ENCODE measurements at regions not wholly inside any gene's neighbourhood (a gene's known extent, or its start where the extent isn't known, plus 50 kb on each side); places are given as distances from the start of the nearest gene placed in this dataset.

GRCh38 chr7:86477343-86477935, 166.3 kb upstream of the GRM3 start:
- Histone ChIP-seq H3K14ac (ENCODE audit: insufficient read length) (no peak overlapping the region), H3K4me2 (ENCODE audit: insufficient read depth in 1 of 2, low read depth in 2 of 2, low read length in 2 of 2) (no peak overlapping the region), H2BK12ac (ENCODE audit: low read depth, low read length) (no peak overlapping the region), H3K4ac (replicated peaks; ENCODE audit: insufficient read length, low read depth, low read length) (no peak overlapping the region), H4K20me1 (replicated peaks in 1 of 2; ENCODE audit: control insufficient read depth in 1 of 2, insufficient read depth in 2 of 2, low read length in 2 of 2) (no peaks in the 10 kb centered on the region), H3K56ac (replicated peaks; ENCODE audit: insufficient read length, low read depth, low read length) (no peak overlapping the region), H3K23ac (ENCODE audit: insufficient read length) (no peak overlapping the region), H3K4me1 (replicated peaks in 1 of 4; ENCODE audit: control insufficient read depth in 3 of 4, insufficient read depth in 4 of 4, low read length in 3 of 4) (no peaks in the 10 kb centered on the region), H3K79me2 (ENCODE audit: control insufficient read depth in 1 of 2, insufficient read depth in 2 of 2, low read length in 2 of 2) (no peaks in the 10 kb centered on the region), H3K27me3 (replicated peaks in 1 of 4; ENCODE audit: control insufficient read depth in 3 of 4, extremely low read depth in 1 of 4, insufficient read depth in 3 of 4, low read length in 3 of 4) (no peaks in the 10 kb centered on the region), H2AK5ac (ENCODE audit: low read depth, low read length) (no peak overlapping the region), H2BK5ac (ENCODE audit: low read depth, low read length) (no peak overlapping the region), H2BK120ac (replicated peaks; ENCODE audit: low read depth, low read length) (no peak overlapping the region), H3K9me3 (ENCODE audit: insufficient read depth in 2 of 2, low read depth in 1 of 2, low read length in 1 of 2) (no peaks in the 10 kb centered on the region), H3K18ac (ENCODE audit: extremely low read depth, low read length) (no peak overlapping the region), H4K8ac (ENCODE audit: extremely low read depth, insufficient read depth, low read length) (no peak overlapping the region), H4K5ac (ENCODE audit: insufficient read length, low read depth, low read length) (no peak overlapping the region), H4K91ac (replicated peaks; ENCODE audit: insufficient read length, low read length) (no peak overlapping the region), H2BK20ac (ENCODE audit: low read length) (no peak overlapping the region), H3K4me3 (ENCODE audit: extremely low read depth in 1 of 4, insufficient read depth in 2 of 4, low read depth in 3 of 4, low read length in 4 of 4) (no peak overlapping the region), H3K23me2 (ENCODE audit: low read depth, low read length) (no peaks in the 10 kb centered on the region), H3K36me3 (ENCODE audit: control insufficient read depth in 2 of 4, insufficient read depth in 4 of 4, low read length in 3 of 4) (no peaks in the 10 kb centered on the region; a peak in 1 of 8 replicates), H3K79me1 (ENCODE audit: low read depth, low read length) (no peaks in the 10 kb centered on the region), H2BK15ac (ENCODE audit: low read length) (no peak overlapping the region), H3K27ac (ENCODE audit: low read depth, low read length) (no peak overlapping the region), H3K9ac (replicated peaks in 1 of 4; ENCODE audit: extremely low read depth in 1 of 4, low read depth in 3 of 4, low read length in 3 of 4) (no peak overlapping the region), H2AFZ (ENCODE audit: low read length) (no peak overlapping the region)
- POLR2A ChIA-PET (ENCODE audit: partially characterized antibody), result no interaction called here
- DNase-seq (ENCODE audit: low read depth in 1 of 2, low spot score in 2 of 2) (no peak), FAIRE-seq (no peak)
- WGBS, 2 experiments (ENCODE audit: extremely low coverage in 1 of 2, insufficient coverage in 1 of 2, insufficient read length in 1 of 2, insufficient replicate concordance in 2 of 2, low coverage in 1 of 2, low lambda C conversion rate in 2 of 2, missing lambda C conversion rate in 1 of 2), result 98% methylated on average over 2 of the region's 2 CpGs; no CpG with 5 or more reads in 1 of the 2 experiments
- CTCF ChIA-PET (ENCODE audit: partially characterized antibody), result no interaction called here
- no peak for TF ChIP-seq ZNF274 (IDR thresholded peaks at IDR 0.05; ENCODE audit: borderline replicate concordance, extremely low read depth, low read length)
- no peak for TF ChIP-seq TAF7 (optimal IDR thresholded peaks at IDR 0.05; ENCODE audit: borderline replicate concordance, low read depth, low read length)
- TF ChIP-seq, protein P1, sequence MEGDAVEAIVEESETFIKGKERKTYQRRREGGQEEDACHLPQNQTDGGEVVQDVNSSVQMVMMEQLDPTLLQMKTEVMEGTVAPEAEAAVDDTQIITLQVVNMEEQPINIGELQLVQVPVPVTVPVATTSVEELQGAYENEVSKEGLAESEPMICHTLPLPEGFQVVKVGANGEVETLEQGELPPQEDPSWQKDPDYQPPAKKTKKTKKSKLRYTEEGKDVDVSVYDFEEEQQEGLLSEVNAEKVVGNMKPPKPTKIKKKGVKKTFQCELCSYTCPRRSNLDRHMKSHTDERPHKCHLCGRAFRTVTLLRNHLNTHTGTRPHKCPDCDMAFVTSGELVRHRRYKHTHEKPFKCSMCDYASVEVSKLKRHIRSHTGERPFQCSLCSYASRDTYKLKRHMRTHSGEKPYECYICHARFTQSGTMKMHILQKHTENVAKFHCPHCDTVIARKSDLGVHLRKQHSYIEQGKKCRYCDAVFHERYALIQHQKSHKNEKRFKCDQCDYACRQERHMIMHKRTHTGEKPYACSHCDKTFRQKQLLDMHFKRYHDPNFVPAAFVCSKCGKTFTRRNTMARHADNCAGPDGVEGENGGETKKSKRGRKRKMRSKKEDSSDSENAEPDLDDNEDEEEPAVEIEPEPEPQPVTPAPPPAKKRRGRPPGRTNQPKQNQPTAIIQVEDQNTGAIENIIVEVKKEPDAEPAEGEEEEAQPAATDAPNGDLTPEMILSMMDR (IDR thresholded peaks at IDR 0.05; ENCODE audit: control extremely low read depth in 1 of 3, insufficient read depth in 1 of 3, low read depth in 1 of 3, low read length in 3 of 3), result no peak
- TF ChIP-seq SP4 (IDR thresholded peaks at IDR 0.05; ENCODE audit: low read length), result no peak
- TF ChIP-seq POLR2A (IDR thresholded peaks at IDR 0.05; ENCODE audit: control extremely low read depth in 1 of 2, low read depth in 2 of 2, low read length in 2 of 2), result no peak
- no peak for TF ChIP-seq SIX5 (IDR thresholded peaks at IDR 0.05; ENCODE audit: low read depth, low read length)
- no peak for TF ChIP-seq BACH1 (IDR thresholded peaks at IDR 0.05; ENCODE audit: low read length)
- TF ChIP-seq RBBP5 (IDR thresholded peaks at IDR 0.05; ENCODE audit: borderline replicate concordance, low read depth, low read length), result no peak
- no peak for TF ChIP-seq SRF (IDR thresholded peaks at IDR 0.05; ENCODE audit: low read depth, low read length)
- TF ChIP-seq RXRA (IDR thresholded peaks at IDR 0.05; ENCODE audit: insufficient read depth, low read depth, low read length), result no peak
- TF ChIP-seq SUZ12 (IDR thresholded peaks at IDR 0.05; ENCODE audit: low read length), result no peak
- no peak for TF ChIP-seq FOSL1 (IDR thresholded peaks at IDR 0.05; ENCODE audit: insufficient read depth, low read depth, low read length)
- no peak for TF ChIP-seq TBP (IDR thresholded peaks at IDR 0.05; ENCODE audit: low read depth, low read length)

Data from H1 (cell line).